Colonic mucosa (tissue), 4 donors: ENCODE measurements at regions not wholly inside any gene's neighbourhood (a gene's known extent, or its start where the extent isn't known, plus 50 kb on each side); places are given as distances from the start of the nearest gene placed in this dataset.
A peak's percentile ranks its signal among the peaks of the same experiment; 100 is the strongest.

Source experiments
- DNase-seq: peaks from one replicate; pipeline ENCODE4 v3.0.0-alpha.2; 2020
- H3K27ac ChIP-seq: fragments of 200-600 bp; one replicate; pipeline ENCODE4 v1.8.0; 2021
- H3K27me3 ChIP-seq: fragments of 200-600 bp; one replicate; pipeline ENCODE4 v1.8.0; 2021
- H3K36me3 ChIP-seq: fragments of 200-600 bp; one replicate; pipeline ENCODE4 v1.8.0; 2021
- H3K4me1 ChIP-seq: fragments of 200-600 bp; one replicate; pipeline ENCODE4 v1.8.0; 2021; ENCODE audit warnings: mild to moderate bottlenecking
- H3K4me3 ChIP-seq: fragments of 200-600 bp; one replicate; pipeline ENCODE4 v1.8.0; 2021
- H3K9ac ChIP-seq, 2 donors: one replicate each; pipeline ENCODE4 v1.7.0; 2013; ENCODE audit warnings: control low read depth in 2 of 2, low read depth in 2 of 2, low read length in 2 of 2
- H3K9me3 ChIP-seq: fragments of 200-600 bp; one replicate; pipeline ENCODE4 v1.8.0; 2021
- CTCF ChIP-seq: fragments of 200-600 bp; IDR thresholded peaks from one replicate; pipeline ENCODE4 v1.8.0; 2022; ENCODE audit warnings: antibody characterized with exemption, mild to moderate bottlenecking
- intact Hi-C: fragments of 100-400 bp; cut with DNase I; formaldehyde crosslinking; loops from one replicate; pipeline ENCODE4 v1.14.1; 2022
- donor health status: healthy.
- donor health status: DM: no; HTN: no; CAD: no.
- donor health status: DM: no; HTN: no; CAD: no.

GRCh38 chr15:89413877-89414276 is 79.3 kb upstream of the POLG start:
- Histone ChIP-seq H3K9ac (no peak overlapping the region), H3K36me3 (no peaks in the 10 kb centered on the region), H3K27ac (no peak overlapping the region), H3K27me3 (peaks cover 77% of the 10 kb centered on the region), H3K4me1 (no peaks in the 10 kb centered on the region), H3K4me3 (no peak overlapping the region), H3K9me3 (no peaks in the 10 kb centered on the region)
- intact Hi-C loops, result no loop called here
- no peak for TF ChIP-seq CTCF
- DNase-seq, result no peak

GRCh38 chr15:89412905-89413411 is 78.3 kb upstream of the POLG start:
- Histone ChIP-seq H3K4me3 (no peak overlapping the region), H3K27ac (no peak overlapping the region), H3K36me3 (no peaks in the 10 kb centered on the region), H3K27me3 (peaks cover 85% of the 10 kb centered on the region), H3K9ac (no peak overlapping the region), H3K4me1 (no peaks in the 10 kb centered on the region), H3K9me3 (no peaks in the 10 kb centered on the region)
- no peak for DNase-seq
- intact Hi-C loops, result no loop called here
- TF ChIP-seq CTCF, result no peak

- H3K27ac ChIP-seq, result no peak overlapping the region
- H3K4me1 ChIP-seq, result peaks cover 5% of the 10 kb centered on the region
- peaks cover 94% of the 10 kb centered on the region for H3K27me3 ChIP-seq
- intact Hi-C loops, result no loop called here
- H3K36me3 ChIP-seq, result no peaks in the 10 kb centered on the region
- no peak for TF ChIP-seq CTCF
- DNase-seq, result no peak
- no peaks in the 10 kb centered on the region for H3K9me3 ChIP-seq
- H3K4me3 ChIP-seq, result no peak overlapping the region
- no peak overlapping the region for H3K9ac ChIP-seq
Measured at GRCh38 chr15:89410039-89410435, 75.4 kb upstream of the POLG start.

- Histone ChIP-seq H3K36me3 (no peaks in the 10 kb centered on the region), H3K9ac (peak overlapping the region in 1 of 2 donors; percentile 24), H3K4me1 (peaks cover 5% of the 10 kb centered on the region), H3K4me3 (peak overlapping the region; percentile 4), H3K27me3 (peaks cover 94% of the 10 kb centered on the region), H3K27ac (no peak overlapping the region), H3K9me3 (no peaks in the 10 kb centered on the region)
- no peak for TF ChIP-seq CTCF
- DNase-seq, result no peak
- intact Hi-C loops, result no loop called here
Measured at GRCh38 chr15:89409184-89410038, 74.8 kb upstream of the POLG start.

GRCh38 chr15:89408372-89409183 is 74.0 kb upstream of the POLG start:
- TF ChIP-seq CTCF, result no peak
- no peak overlapping the region for H3K27ac ChIP-seq
- peak overlapping the region in 1 of 2 donors; percentile 24 for H3K9ac ChIP-seq
- H3K4me3 ChIP-seq, result peak overlapping the region; percentile 4
- H3K27me3 ChIP-seq, result peaks cover 95% of the 10 kb centered on the region
- intact Hi-C loops, result no loop called here
- no peaks in the 10 kb centered on the region for H3K36me3 ChIP-seq
- no peak for DNase-seq
- H3K9me3 ChIP-seq, result no peaks in the 10 kb centered on the region
- peaks cover 5% of the 10 kb centered on the region for H3K4me1 ChIP-seq
